Endothelial cell of umbilical vein (primary cell): ENCODE measurements at regions not wholly inside any gene's neighbourhood (a gene's known extent, or its start where the extent isn't known, plus 50 kb on each side); places are given as distances from the start of the nearest gene placed in this dataset.

ENCODE experiments used
- BruUV-seq: library from RNA; stranded (reverse); fragments of 400-500 nt; replicated peaks from 2 replicates; lab custom pipeline; 2021; lab: Mats Ljungman, UMichigan
- CTCF ChIA-PET: fragments of 300-600, 350-600 bp; sonication (Branson Sonifier 250); formaldehyde crosslinking; loops from one replicate; lab custom pipeline; 2021; ENCODE audit warnings: antibody characterized with exemption, inconsistent platforms; lab: Charles Lee
- POLR2A ChIA-PET: fragments of 300-600, 350-600 bp; sonication (Branson Sonifier 250); formaldehyde crosslinking; loops from one replicate; lab custom pipeline; 2021; ENCODE audit warnings: antibody characterized with exemption, inconsistent platforms; lab: Charles Lee
- DNase-seq: peaks from one replicate; pipeline ENCODE4 v3.0.0-alpha.2; 2011; ENCODE audit warnings: low read depth, low spot score
- FAIRE-seq: peaks from 2 replicates; lab custom pipeline; 2011; peaks lifted over from hg19 to GRCh38; lab: Jason Lieb, UNC
- H2AFZ ChIP-seq: 2 replicates; pipeline ENCODE4 v1.6.0; 2012; ENCODE audit warnings: low read depth, low read length, control low read depth, inconsistent platforms
- H3K27ac ChIP-seq: 2 replicates; pipeline ENCODE4 v1.5.1; 2011; ENCODE audit warnings: low read depth, mild to moderate bottlenecking, control low read depth, low read length, moderate library complexity; ENCODE audit not compliant: insufficient read depth
- H3K27me3 ChIP-seq, 2 experiments: 2 replicates each; pipeline versions ENCODE4 v1.6.0 to v1.6.1; 2011; ENCODE audit warnings: low read length in 2 of 2, mixed read lengths in 1 of 2; ENCODE audit not compliant: control insufficient read depth in 2 of 2, insufficient read depth in 2 of 2
- H3K36me3 ChIP-seq, 2 experiments: 2 replicates in 1 of 2; 3 replicates in 1 of 2; pipeline ENCODE4 v1.5.1; 2011; ENCODE audit warnings: low read length in 2 of 2, mild to moderate bottlenecking in 1 of 2, moderate library complexity in 1 of 2; ENCODE audit not compliant: control insufficient read depth in 2 of 2, insufficient read depth in 2 of 2; ENCODE audit errors: extremely low read depth in 1 of 2
- H3K4me1 ChIP-seq: 3 replicates; pipeline ENCODE4 v1.5.1; 2011; ENCODE audit warnings: mild to moderate bottlenecking, low read length; ENCODE audit not compliant: control insufficient read depth, insufficient read depth; ENCODE audit errors: extremely low read depth
- H3K4me2 ChIP-seq: 2 replicates; pipeline ENCODE4 v1.6.1; 2011; ENCODE audit warnings: low read length, control low read depth, mixed read lengths; ENCODE audit not compliant: insufficient read depth
- H3K4me3 ChIP-seq, 3 experiments: fragments of 200-600 bp in 1 of 3; sonication (generic), shearing (Covaris generic) in 1 of 3; replicated peaks in 1 of 3; 2 replicates each; pipeline ENCODE4 v1.5.1; 2011 to 2016; ENCODE audit warnings: control low read depth in 3 of 3, low read length in 3 of 3, mild to moderate bottlenecking in 2 of 3, inconsistent platforms in 1 of 3, low read depth in 1 of 3, moderate library complexity in 1 of 3; ENCODE audit not compliant: insufficient read depth in 1 of 3
- H3K79me2 ChIP-seq: 2 replicates; pipeline ENCODE4 v1.6.0; 2012; ENCODE audit warnings: low read length, inconsistent platforms; ENCODE audit not compliant: control insufficient read depth, insufficient read depth
- H3K9ac ChIP-seq: replicated peaks from 2 replicates; pipeline ENCODE3; 2011; ENCODE audit warnings: low read length, control low read depth; ENCODE audit not compliant: insufficient read depth; ENCODE audit errors: extremely low read depth
- H3K9me1 ChIP-seq: replicated peaks from 3 replicates; pipeline ENCODE4 v1.6.0; 2011; ENCODE audit warnings: mild to moderate bottlenecking, low read length; ENCODE audit not compliant: control insufficient read depth, insufficient read depth; ENCODE audit errors: extremely low read depth
- H3K9me3 ChIP-seq: replicated peaks from 2 replicates; pipeline ENCODE4 v1.5.1; 2012; ENCODE audit warnings: low read length, inconsistent platforms; ENCODE audit not compliant: control insufficient read depth, insufficient read depth
- H4K20me1 ChIP-seq: replicated peaks from 2 replicates; pipeline ENCODE3; 2011; ENCODE audit warnings: mild to moderate bottlenecking, low read length; ENCODE audit not compliant: control insufficient read depth, insufficient read depth; ENCODE audit errors: extremely low read depth
- EZH2 ChIP-seq: IDR thresholded peaks from 2 replicates; pipeline ENCODE4 v1.6.1; 2012; ENCODE audit warnings: borderline replicate concordance, low read depth, mild to moderate bottlenecking, moderate library complexity, low read length, inconsistent platforms; ENCODE audit not compliant: severe bottlenecking
- FOS ChIP-seq: IDR thresholded peaks from 2 replicates; pipeline ENCODE4 v1.6.1; 2011; ENCODE audit warnings: mild to moderate bottlenecking, low read length, moderate library complexity, borderline replicate concordance; ENCODE audit not compliant: insufficient read depth
- GATA2 ChIP-seq: IDR thresholded peaks from 2 replicates; pipeline ENCODE4 v1.7.0; 2011; ENCODE audit warnings: low read depth, mild to moderate bottlenecking, moderate library complexity, mixed read lengths, low read length; ENCODE audit not compliant: insufficient read length, insufficient read depth
- JUN ChIP-seq: IDR thresholded peaks from 2 replicates; pipeline ENCODE4 v1.6.1; 2011; ENCODE audit warnings: borderline replicate concordance, low read depth; ENCODE audit not compliant: insufficient read length, insufficient read depth
- MYC ChIP-seq: IDR thresholded peaks from one replicate; pipeline ENCODE4 v1.6.1; 2011; ENCODE audit warnings: mild to moderate bottlenecking, low read depth, low read length
- POLR2A ChIP-seq: IDR thresholded peaks from 2 replicates; pipeline ENCODE4 v1.6.1; 2012; ENCODE audit warnings: low read depth, mild to moderate bottlenecking, control low read depth, low read length
- POLR2AphosphoS5 ChIP-seq: IDR thresholded peaks from 2 replicates; pipeline ENCODE4 v1.6.1; 2012; ENCODE audit warnings: low read depth, mild to moderate bottlenecking, control low read depth, low read length, moderate library complexity; ENCODE audit not compliant: insufficient read depth
- dilution Hi-C: fragments of 300-500 bp; cut with MboI; formaldehyde crosslinking; loops from one replicate; pipeline ENCODE4 v1.15.0; 2019; ENCODE audit warnings: low sequenced_read_pairs; ENCODE audit not compliant: extremely low pct_ligation_motif_present
- intact Hi-C: fragments of 100-400 bp; cut with micrococcal nuclease; formaldehyde crosslinking; loops from one replicate; pipeline ENCODE4 v1.10.0; 2022
- TF ChIP-seq, protein P1 (sequence below): IDR thresholded peaks from 2 replicates; pipeline ENCODE4 v1.6.1; 2011; ENCODE audit not compliant: insufficient read depth, insufficient read length
- TF ChIP-seq, protein P2 (sequence below), 2 donors: IDR thresholded peaks; 1 replicate in 1 of 2; 2 replicates in 1 of 2; pipeline ENCODE4 v1.5.1; 2011; ENCODE audit warnings: low read length in 2 of 2, mild to moderate bottlenecking in 2 of 2, moderate library complexity in 2 of 2, control low read depth in 1 of 2, inconsistent platforms in 1 of 2, low read depth in 1 of 2; ENCODE audit not compliant: insufficient read depth in 1 of 2; ENCODE audit errors: extremely low read depth in 1 of 2

DNA sequence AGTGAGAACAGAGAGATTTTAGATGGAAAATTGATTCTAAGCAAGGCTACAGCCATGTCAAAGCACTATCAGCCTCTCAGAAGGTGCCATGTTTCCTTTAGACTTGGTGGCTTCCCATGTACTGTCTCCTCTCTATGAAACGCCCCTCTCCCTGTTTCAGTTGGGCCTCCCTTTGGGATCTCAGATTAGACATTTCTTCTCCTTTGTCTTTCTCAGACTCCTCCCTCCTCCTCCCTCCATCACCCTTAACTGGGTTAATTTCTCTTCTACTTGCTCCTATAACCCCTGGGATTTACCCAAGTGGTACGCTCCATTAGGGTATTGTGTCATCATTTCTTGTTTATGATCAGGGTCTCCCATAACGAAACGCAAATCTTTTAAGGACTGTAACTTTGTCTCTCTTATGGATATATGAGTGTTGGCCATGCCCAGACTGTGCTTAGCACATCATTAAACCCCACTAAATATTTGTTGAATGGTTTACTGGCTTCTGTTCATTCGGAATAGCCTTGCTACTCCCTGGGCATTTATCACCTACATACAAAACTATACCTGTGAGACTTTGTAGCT, 106.8 kb downstream of the FAM9B start:
- intact Hi-C loops, result no loop called here
- no peaks in the 10 kb centered on the region for H3K9me1 ChIP-seq
- no peak overlapping the region for H3K4me3 ChIP-seq
- no peak overlapping the region for H2AFZ ChIP-seq
- POLR2A ChIA-PET, result no interaction called here
- H3K27ac ChIP-seq, result no peak overlapping the region
- no peaks in the 10 kb centered on the region for H3K79me2 ChIP-seq
- DNase-seq, result no peak
- H3K9me3 ChIP-seq, result no peaks in the 10 kb centered on the region
- no peaks in the 10 kb centered on the region for H4K20me1 ChIP-seq
- no peaks in the 10 kb centered on the region for H3K27me3 ChIP-seq
- dilution Hi-C loops, result no loop called here
- TF ChIP-seq EZH2 (no peak), JUN (no peak), FOS (no peak), POLR2AphosphoS5 (no peak), GATA2 (no peak), POLR2A (no peak), MYC (no peak)
- TF ChIP-seq, protein P1, sequence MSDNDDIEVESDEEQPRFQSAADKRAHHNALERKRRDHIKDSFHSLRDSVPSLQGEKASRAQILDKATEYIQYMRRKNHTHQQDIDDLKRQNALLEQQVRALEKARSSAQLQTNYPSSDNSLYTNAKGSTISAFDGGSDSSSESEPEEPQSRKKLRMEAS, result no peak
- TF ChIP-seq, protein P2, sequence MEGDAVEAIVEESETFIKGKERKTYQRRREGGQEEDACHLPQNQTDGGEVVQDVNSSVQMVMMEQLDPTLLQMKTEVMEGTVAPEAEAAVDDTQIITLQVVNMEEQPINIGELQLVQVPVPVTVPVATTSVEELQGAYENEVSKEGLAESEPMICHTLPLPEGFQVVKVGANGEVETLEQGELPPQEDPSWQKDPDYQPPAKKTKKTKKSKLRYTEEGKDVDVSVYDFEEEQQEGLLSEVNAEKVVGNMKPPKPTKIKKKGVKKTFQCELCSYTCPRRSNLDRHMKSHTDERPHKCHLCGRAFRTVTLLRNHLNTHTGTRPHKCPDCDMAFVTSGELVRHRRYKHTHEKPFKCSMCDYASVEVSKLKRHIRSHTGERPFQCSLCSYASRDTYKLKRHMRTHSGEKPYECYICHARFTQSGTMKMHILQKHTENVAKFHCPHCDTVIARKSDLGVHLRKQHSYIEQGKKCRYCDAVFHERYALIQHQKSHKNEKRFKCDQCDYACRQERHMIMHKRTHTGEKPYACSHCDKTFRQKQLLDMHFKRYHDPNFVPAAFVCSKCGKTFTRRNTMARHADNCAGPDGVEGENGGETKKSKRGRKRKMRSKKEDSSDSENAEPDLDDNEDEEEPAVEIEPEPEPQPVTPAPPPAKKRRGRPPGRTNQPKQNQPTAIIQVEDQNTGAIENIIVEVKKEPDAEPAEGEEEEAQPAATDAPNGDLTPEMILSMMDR (IDR thresholded peaks at IDR 0.05; ENCODE audit: extremely low read depth in 1 of 2, insufficient read depth in 1 of 2, low read depth in 1 of 2, low read length in 2 of 2), result no peak
- no peak overlapping the region for H3K9ac ChIP-seq
- no peak for FAIRE-seq
- no TSS peak for BruUV-seq
- CTCF ChIA-PET, result no interaction called here
- H3K4me1 ChIP-seq, result no peaks in the 10 kb centered on the region
- no peak overlapping the region for H3K4me2 ChIP-seq
- H3K36me3 ChIP-seq, result no peaks in the 10 kb centered on the region
